ENCODE measurements at regions not wholly inside any gene's neighbourhood (a gene's known extent, or its start where the extent isn't known, plus 50 kb on each side); places are given as distances from the start of the nearest gene placed in this dataset.

GRCh38 chr7:25621993-25622392, 393.7 kb upstream of the NPVF start:
- Histone ChIP-seq H3K27me3 (ENCODE audit: insufficient read depth, poor library complexity, severe bottlenecking) (no peaks in the 10 kb centered on the region), H3K27ac (replicated peaks) (no peak overlapping the region), H3K4me3 (replicated peaks; ENCODE audit: insufficient read depth, low read length) (no peak overlapping the region)
- TF ChIP-seq REST (IDR thresholded peaks at IDR 0.05; ENCODE audit: insufficient replicate concordance, low read depth): no peak
- TF ChIP-seq SPI1 (IDR thresholded peaks at IDR 0.05; ENCODE audit: borderline replicate concordance, low read depth): no peak
- TF ChIP-seq CTCF (IDR thresholded peaks at IDR 0.05; ENCODE audit: insufficient read depth, low read length): no peak
- TF ChIP-seq POLR2AphosphoS5 (IDR thresholded peaks at IDR 0.05; ENCODE audit: low read depth): no peak
- TF ChIP-seq GABPA (IDR thresholded peaks at IDR 0.05; ENCODE audit: low read depth): no peak
- DNase-seq (ENCODE audit: low read depth in 1 of 2, low spot score in 1 of 2): no peak

DNA sequence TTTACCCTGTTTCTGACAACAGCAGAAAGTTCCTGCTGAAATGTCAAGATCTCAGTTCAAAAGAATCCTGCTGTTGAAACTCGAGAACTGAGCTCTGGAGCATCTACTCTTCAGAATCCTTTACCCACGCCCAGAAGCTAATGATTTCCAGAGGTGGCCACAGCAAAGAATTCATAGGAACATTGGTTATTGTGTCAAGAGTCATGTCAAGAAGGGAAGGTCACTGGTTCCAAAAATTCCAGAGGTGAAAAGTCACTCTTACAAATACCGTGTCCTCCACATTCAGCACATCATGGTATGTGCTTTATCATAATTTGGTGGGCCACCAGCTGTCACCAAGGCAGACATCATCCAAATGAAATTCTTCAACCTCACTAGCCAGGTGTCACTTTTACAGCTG, 394.4 kb upstream of the NPVF start:
- H3K27me3 ChIP-seq (ENCODE audit: insufficient read depth, poor library complexity, severe bottlenecking): no peaks in the 10 kb centered on the region
- no peak for DNase-seq (ENCODE audit: low read depth in 1 of 2, low spot score in 1 of 2)
- no peak overlapping the region for H3K4me3 ChIP-seq (replicated peaks; ENCODE audit: insufficient read depth, low read length)
- H3K27ac ChIP-seq (replicated peaks): no peak overlapping the region
- TF ChIP-seq GABPA (IDR thresholded peaks at IDR 0.05; ENCODE audit: low read depth) (no peak), SPI1 (IDR thresholded peaks at IDR 0.05; ENCODE audit: borderline replicate concordance, low read depth) (no peak), POLR2AphosphoS5 (IDR thresholded peaks at IDR 0.05; ENCODE audit: low read depth) (no peak), REST (IDR thresholded peaks at IDR 0.05; ENCODE audit: insufficient replicate concordance, low read depth) (no peak), CTCF (IDR thresholded peaks at IDR 0.05; ENCODE audit: insufficient read depth, low read length) (no peak)

DNA sequence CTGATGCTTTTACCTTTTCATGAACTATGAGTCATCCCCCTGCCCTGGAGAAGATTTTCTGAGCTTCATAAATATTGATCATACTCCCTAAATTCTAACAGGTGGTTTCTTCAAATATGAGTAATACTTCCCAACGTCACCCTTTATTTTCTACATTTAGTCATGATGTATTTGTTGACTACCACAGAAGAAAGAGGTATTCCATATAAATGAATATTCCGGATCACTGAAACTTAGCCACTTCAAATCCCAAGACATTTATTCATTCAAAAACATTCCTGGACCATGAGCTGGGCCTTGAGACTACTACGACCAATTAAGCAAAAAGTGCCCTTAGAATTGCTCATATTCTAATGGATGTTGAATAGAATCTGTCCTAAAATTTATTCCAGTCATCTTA, 395.8 kb upstream of the NPVF start:
- no peak overlapping the region for H3K4me3 ChIP-seq (replicated peaks; ENCODE audit: insufficient read depth, low read length)
- TF ChIP-seq SPI1 (IDR thresholded peaks at IDR 0.05; ENCODE audit: borderline replicate concordance, low read depth): no peak
- DNase-seq (ENCODE audit: low read depth in 1 of 2, low spot score in 1 of 2): no peak

DNA sequence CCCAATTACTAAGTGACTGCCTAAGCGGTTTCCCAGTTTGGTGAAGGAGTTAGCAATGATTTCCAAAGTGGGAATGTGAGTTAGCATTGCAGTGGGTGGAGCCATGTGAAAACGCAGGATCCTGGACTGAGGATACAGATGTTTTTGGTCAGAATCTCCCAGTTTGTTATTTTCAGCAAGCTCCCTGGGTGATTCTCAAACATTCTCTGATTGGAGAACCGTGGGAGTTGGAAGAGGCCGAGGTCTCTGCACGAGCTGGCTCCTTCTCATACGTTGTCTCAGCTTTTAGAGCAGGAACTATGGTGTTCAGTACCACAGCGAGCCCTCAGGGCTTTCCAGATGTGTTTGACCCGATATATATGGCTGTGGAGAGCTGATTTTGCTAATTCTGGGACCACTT, 396.5 kb upstream of the NPVF start:
- DNase-seq (ENCODE audit: low read depth in 1 of 2, low spot score in 1 of 2): no peak
- Histone ChIP-seq H3K27ac (replicated peaks) (no peak overlapping the region), H3K4me3 (replicated peaks; ENCODE audit: insufficient read depth, low read length) (no peak overlapping the region), H3K27me3 (ENCODE audit: insufficient read depth, poor library complexity, severe bottlenecking) (no peaks in the 10 kb centered on the region)
- TF ChIP-seq CTCF (IDR thresholded peaks at IDR 0.05; ENCODE audit: insufficient read depth, low read length) (no peak), SPI1 (IDR thresholded peaks at IDR 0.05; ENCODE audit: borderline replicate concordance, low read depth) (no peak), REST (IDR thresholded peaks at IDR 0.05; ENCODE audit: insufficient replicate concordance, low read depth) (no peak), GABPA (IDR thresholded peaks at IDR 0.05; ENCODE audit: low read depth) (no peak), POLR2AphosphoS5 (IDR thresholded peaks at IDR 0.05; ENCODE audit: low read depth) (no peak)

More for the DNA sequence above, 395.8 kb upstream of the NPVF start:
- no peaks in the 10 kb centered on the region for H3K27me3 ChIP-seq (ENCODE audit: insufficient read depth, poor library complexity, severe bottlenecking)
- no peak overlapping the region for H3K27ac ChIP-seq (replicated peaks)

Data from HL-60 (cell line).